IMR-90 (cell line): ENCODE measurements at regions not wholly inside any gene's neighbourhood (a gene's known extent, or its start where the extent isn't known, plus 50 kb on each side); places are given as distances from the start of the nearest gene placed in this dataset.

Experiments
- ATAC-seq: fragments of 200-7000 bp; cut with Tn5 transposase; 2 replicates; pipeline ENCODE4 v1.9.1; 2020; ENCODE audit warnings: low read depth, mild to moderate bottlenecking, moderate library complexity
- BruUV-seq: library from RNA; stranded (reverse); fragments of 400-500 nt; replicated peaks from 2 replicates; lab custom pipeline; 2021; lab: Mats Ljungman, UMichigan
- CTCF ChIA-PET: fragments of 300-600 bp; formaldehyde crosslinking; extraction: SDS; loops from one replicate; lab custom pipeline; 2021; ENCODE audit warnings: antibody characterized with exemption; lab: Yijun Ruan, JAX
- POLR2A ChIA-PET: fragments of 300-600 bp; sonication (Branson Sonifier 250); formaldehyde crosslinking; loops from one replicate; lab custom pipeline; 2022; ENCODE audit warnings: antibody characterized with exemption; ENCODE audit not compliant: unreplicated experiment; lab: Charles Lee
- DNase-seq: peaks from one replicate; pipeline ENCODE4 v3.0.0; 2013
- H2AFZ ChIP-seq: replicated peaks from 2 replicates; pipeline ENCODE3; 2013; ENCODE audit warnings: low read length, mild to moderate bottlenecking; ENCODE audit not compliant: poor library complexity
- H2AK5ac ChIP-seq: 2 replicates; pipeline ENCODE4 v1.6.1; 2013; ENCODE audit warnings: low read depth, low read length, inconsistent platforms
- H2AK9ac ChIP-seq: replicated peaks from 2 replicates; pipeline ENCODE3; 2013; ENCODE audit warnings: mild to moderate bottlenecking, low read depth, low read length, moderate library complexity; ENCODE audit not compliant: poor library complexity
- H2BK120ac ChIP-seq: 2 replicates; pipeline ENCODE4 v1.6.1; 2013; ENCODE audit warnings: low read depth, low read length, inconsistent platforms
- H2BK15ac ChIP-seq: 3 replicates; pipeline ENCODE4 v1.6.1; 2013; ENCODE audit warnings: low read depth, low read length, inconsistent platforms
- H2BK20ac ChIP-seq: 2 replicates; pipeline ENCODE4 v1.6.1; 2013; ENCODE audit warnings: low read depth, mild to moderate bottlenecking, inconsistent platforms, low read length, moderate library complexity
- H2BK5ac ChIP-seq: 2 replicates; pipeline ENCODE4 v1.6.1; 2013; ENCODE audit warnings: mild to moderate bottlenecking, low read depth, low read length, inconsistent platforms; ENCODE audit not compliant: poor library complexity, severe bottlenecking
- H3K14ac ChIP-seq: replicated peaks from 2 replicates; pipeline ENCODE4 v1.6.1; 2013; ENCODE audit warnings: low read depth, low read length, inconsistent platforms
- H3K18ac ChIP-seq: 2 replicates; pipeline ENCODE4 v1.6.1; 2013; ENCODE audit warnings: low read depth, low read length, control low read depth
- H3K23ac ChIP-seq: 2 replicates; pipeline ENCODE4 v1.6.1; 2013; ENCODE audit warnings: low read depth, low read length, inconsistent platforms
- H3K27ac ChIP-seq: 2 replicates; pipeline ENCODE4 v1.5.1; 2013; ENCODE audit warnings: mild to moderate bottlenecking, control low read depth, low read length; ENCODE audit not compliant: insufficient read depth
- H3K27me3 ChIP-seq: 2 replicates; pipeline ENCODE4 v1.6.1; 2013; ENCODE audit warnings: low read length; ENCODE audit not compliant: control insufficient read depth, insufficient read depth
- H3K36me3 ChIP-seq: 2 replicates; pipeline ENCODE4 v1.6.1; 2013; ENCODE audit warnings: low read length, mixed read lengths; ENCODE audit not compliant: control insufficient read depth, insufficient read depth
- H3K4ac ChIP-seq: 2 replicates; pipeline ENCODE4 v1.6.1; 2013; ENCODE audit warnings: low read depth, low read length, inconsistent platforms
- H3K4me1 ChIP-seq: 2 replicates; pipeline ENCODE4 v1.6.1; 2013; ENCODE audit warnings: low read length, mixed read lengths; ENCODE audit not compliant: control insufficient read depth, insufficient read depth
- H3K4me2 ChIP-seq: 2 replicates; pipeline ENCODE4 v1.6.1; 2013; ENCODE audit warnings: low read depth, mild to moderate bottlenecking, control low read depth, low read length, moderate library complexity
- H3K4me3 ChIP-seq: 2 replicates; pipeline ENCODE4 v1.5.1; 2013; ENCODE audit warnings: low read depth, mild to moderate bottlenecking, control low read depth, low read length, moderate library complexity; ENCODE audit not compliant: insufficient read depth
- H3K56ac ChIP-seq: 2 replicates; pipeline ENCODE4 v1.6.1; 2013; ENCODE audit warnings: low read length, inconsistent platforms; ENCODE audit not compliant: insufficient read depth; ENCODE audit errors: extremely low read depth
- H3K79me1 ChIP-seq, 2 experiments: 2 replicates each; pipeline ENCODE4 v1.6.1; 2013; ENCODE audit warnings: low read length in 2 of 2, inconsistent platforms in 1 of 2, low read depth in 1 of 2
- H3K9ac ChIP-seq: 2 replicates; pipeline ENCODE4 v1.6.1; 2013; ENCODE audit warnings: low read depth, low read length, control low read depth
- H3K9me1 ChIP-seq: 2 replicates; pipeline ENCODE4 v1.6.1; 2013; ENCODE audit warnings: low read length, inconsistent platforms; ENCODE audit not compliant: insufficient read depth
- H3K9me3 ChIP-seq: 2 replicates; pipeline ENCODE4 v1.6.1; 2013; ENCODE audit warnings: low read length; ENCODE audit not compliant: control insufficient read depth, insufficient read depth
- H4K20me1 ChIP-seq: 2 replicates; pipeline ENCODE4 v1.6.1; 2013; ENCODE audit warnings: low read length, inconsistent platforms; ENCODE audit not compliant: insufficient read depth
- H4K5ac ChIP-seq: 2 replicates; pipeline ENCODE4 v1.6.1; 2013; ENCODE audit warnings: mild to moderate bottlenecking, low read depth, low read length, control low read depth
- H4K8ac ChIP-seq, 2 experiments: 2 replicates each; pipeline ENCODE4 v1.6.1; 2013; ENCODE audit warnings: low read depth in 2 of 2, low read length in 2 of 2, control low read depth in 1 of 2, inconsistent platforms in 1 of 2
- H4K91ac ChIP-seq: 2 replicates; pipeline ENCODE4 v1.6.1; 2013; ENCODE audit warnings: low read depth, low read length, inconsistent platforms; ENCODE audit not compliant: insufficient read depth
- BHLHE40 ChIP-seq: fragments of 150-350 bp; IDR thresholded peaks from 2 replicates; pipeline ENCODE4 v1.6.1; 2016; ENCODE audit warnings: mild to moderate bottlenecking, low read depth, low read length
- CEBPB ChIP-seq: IDR thresholded peaks from 2 replicates; pipeline ENCODE4 v1.6.1; 2012; ENCODE audit warnings: low read depth, low read length, improper control_type of control experiment
- CHD1 ChIP-seq: IDR thresholded peaks from 2 replicates; pipeline ENCODE4 v1.6.1; 2012; ENCODE audit warnings: low read depth, low read length, improper control_type of control experiment
- CTCF ChIP-seq: conservative IDR thresholded peaks from 2 replicates; pipeline ENCODE4 v1.5.1; 2012; ENCODE audit warnings: mild to moderate bottlenecking, low read depth, low read length, improper control_type of control experiment
- ELK1 ChIP-seq: fragments of 150-350 bp; IDR thresholded peaks from 2 replicates; pipeline ENCODE4 v1.6.1; 2016; ENCODE audit warnings: low read depth, mild to moderate bottlenecking, low read length, moderate library complexity, borderline replicate concordance
- FOS ChIP-seq: fragments of 150-350 bp; IDR thresholded peaks from 2 replicates; pipeline ENCODE4 v1.6.1; 2016; ENCODE audit warnings: low read depth, low read length
- MAFK ChIP-seq: IDR thresholded peaks from 2 replicates; pipeline ENCODE4 v1.6.1; 2012; ENCODE audit warnings: low read depth, low read length, improper control_type of control experiment
- MAZ ChIP-seq: IDR thresholded peaks from 2 replicates; pipeline ENCODE4 v1.6.1; 2012; ENCODE audit warnings: low read depth, mild to moderate bottlenecking, low read length, improper control_type of control experiment, moderate library complexity, borderline replicate concordance
- MXI1 ChIP-seq: IDR thresholded peaks from 2 replicates; pipeline ENCODE4 v1.6.1; 2012; ENCODE audit warnings: low read depth, mild to moderate bottlenecking, low read length, moderate library complexity, borderline replicate concordance
- RAD21 ChIP-seq: IDR thresholded peaks from 2 replicates; pipeline ENCODE4 v1.6.1; 2012; ENCODE audit warnings: low read length, improper control_type of control experiment
- RCOR1 ChIP-seq: IDR thresholded peaks from 2 replicates; pipeline ENCODE4 v1.6.1; 2012; ENCODE audit warnings: mild to moderate bottlenecking, low read length, improper control_type of control experiment; ENCODE audit not compliant: insufficient replicate concordance
- SMC3 ChIP-seq: fragments of 150-350 bp; IDR thresholded peaks from 2 replicates; pipeline ENCODE4 v1.6.1; 2016; ENCODE audit warnings: low read depth, mild to moderate bottlenecking, antibody characterized with exemption, low read length, moderate library complexity
- USF2 ChIP-seq: fragments of 150-350 bp; IDR thresholded peaks from 2 replicates; pipeline ENCODE4 v1.6.1; 2017; ENCODE audit warnings: mild to moderate bottlenecking, antibody characterized with exemption, low read length, low read depth
- WGBS, 2 experiments: methylation state at CpG; one replicate each; pipeline versions ENCODE4 v1.1.5 to v1.1.7; 2013; ENCODE audit warnings: missing lambda C conversion rate in 2 of 2; ENCODE audit not compliant: insufficient read length in 1 of 2; ENCODE audit errors: extremely low coverage in 2 of 2; 5-methylcytosine and 5-hydroxymethylcytosine counted together
- dilution Hi-C: fragments of 300-500 bp; cut with HindIII; formaldehyde crosslinking; loops from one replicate; pipeline ENCODE4 v1.14.3; 2018; ENCODE audit warnings: low sequenced_read_pairs; ENCODE audit not compliant: unreplicated experiment
- in situ Hi-C: fragments of 300-500 bp; cut with MboI; formaldehyde crosslinking; loops from 3 replicates; pipeline ENCODE4 v1.14.3; 2019; ENCODE audit warnings: low sequenced_read_pairs, inconsistent platforms, mixed read lengths
- intact Hi-C: fragments of 100-400 bp; cut with micrococcal nuclease; formaldehyde crosslinking; loops from 2 replicates; pipeline ENCODE4 v1.10.0; 2022

GRCh38 chr3:132926098-132926497 is 112.1 kb upstream of the TMEM108 start:
- Histone ChIP-seq H3K27me3 (no peaks in the 10 kb centered on the region), H3K56ac (no peak overlapping the region), H2BK20ac (no peak overlapping the region), H2AK9ac (no peak overlapping the region), H3K27ac (no peak overlapping the region), H2AFZ (no peak overlapping the region), H2BK5ac (no peak overlapping the region), H3K9ac (no peak overlapping the region), H3K23ac (no peak overlapping the region), H3K36me3 (no peaks in the 10 kb centered on the region), H3K9me3 (no peaks in the 10 kb centered on the region), H3K9me1 (no peaks in the 10 kb centered on the region), H3K18ac (no peak overlapping the region), H3K14ac (no peak overlapping the region), H4K5ac (no peak overlapping the region), H4K20me1 (no peaks in the 10 kb centered on the region), H3K4me3 (no peak overlapping the region), H2AK5ac (no peak overlapping the region), H4K91ac (no peak overlapping the region), H2BK15ac (no peak overlapping the region), H4K8ac (no peak overlapping the region), H3K4ac (no peak overlapping the region), H3K79me1 (no peaks in the 10 kb centered on the region), H3K4me2 (no peak overlapping the region), H3K4me1 (no peaks in the 10 kb centered on the region), H2BK120ac (no peak overlapping the region)
- TF ChIP-seq MAFK (no peak), MXI1 (no peak), SMC3 (no peak), MAZ (no peak), BHLHE40 (no peak), CHD1 (no peak), FOS (no peak), CTCF (no peak), USF2 (no peak), RCOR1 (no peak), CEBPB (no peak), ELK1 (no peak), RAD21 (no peak)
- no CpG with 5 or more reads among the region's 2 CpGs for WGBS, 2 experiments
- dilution Hi-C loops: no loop called here
- ChIA-PET CTCF (no interaction called here), POLR2A (no interaction called here)
- in situ Hi-C loops: no loop called here
- no peak for ATAC-seq
- no TSS peak for BruUV-seq
- no peak for DNase-seq
- intact Hi-C loops: no loop called here
